ENCODE measurements at regions not wholly inside any gene's neighbourhood (a gene's known extent, or its start where the extent isn't known, plus 50 kb on each side); places are given as distances from the start of the nearest gene placed in this dataset.
"Not testable (repeated sequence)": the region's sequence is repeated elsewhere in the genome, so short reads cannot be mapped to it uniquely, and the experiment has no call there.

DNA sequence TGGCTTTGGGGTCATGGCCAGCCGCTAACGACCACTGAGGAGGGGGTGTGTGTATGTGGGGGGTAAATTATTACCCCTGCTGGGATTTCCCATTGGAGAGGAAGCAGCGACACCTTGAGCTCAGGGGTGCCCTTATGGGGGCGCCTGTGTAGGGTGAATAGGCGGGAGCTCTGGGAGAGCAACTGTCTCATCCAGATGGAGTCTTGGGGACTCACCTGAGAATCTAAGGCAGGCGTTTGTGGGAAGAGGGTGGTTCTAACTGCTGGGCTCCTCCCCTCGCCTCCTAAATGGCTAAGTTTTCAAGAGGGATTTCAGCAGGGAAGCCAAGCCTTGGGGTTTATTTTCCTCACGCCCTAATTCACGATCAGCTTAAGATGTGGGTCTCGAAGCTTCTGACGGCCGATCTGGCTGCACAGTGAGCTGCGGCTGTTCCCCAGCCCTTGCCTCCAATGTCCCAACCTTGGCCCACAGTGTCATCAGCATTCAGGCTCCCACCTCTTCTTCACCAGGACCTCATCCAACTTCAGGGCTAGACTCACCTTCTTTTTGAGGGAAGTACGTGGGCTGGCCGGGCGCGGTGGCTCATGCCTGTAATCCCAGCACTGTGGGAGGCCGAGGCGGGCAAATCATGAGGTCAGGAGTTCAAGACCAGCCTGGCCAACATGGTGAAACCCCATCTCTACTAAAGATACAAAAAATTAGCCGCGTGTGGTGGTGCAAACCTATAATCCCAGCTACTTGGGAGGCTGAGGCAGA is 136.9 kb upstream of the EEF2KMT start:
- DNase-seq, result no peak
- H3K4me3 Mint-ChIP-seq (ENCODE audit: unreplicated experiment), result no peak overlapping the region
- H3K27me3 Mint-ChIP-seq (ENCODE audit: unreplicated experiment), result peaks cover 6% of the 10 kb centered on the region
- TF ChIP-seq CTCF (IDR thresholded peaks at IDR 0.05; ENCODE audit: partially characterized antibody, unreplicated experiment), result no peak
- H3K4me1 Mint-ChIP-seq (ENCODE audit: low read depth, unreplicated experiment), result no peaks in the 10 kb centered on the region
- no peak overlapping the region for H3K27ac Mint-ChIP-seq (ENCODE audit: unreplicated experiment)
- no peaks in the 10 kb centered on the region for H3K36me3 Mint-ChIP-seq (ENCODE audit: unreplicated experiment)
- peaks cover 2% of the 10 kb centered on the region for H3K9me3 Mint-ChIP-seq (ENCODE audit: unreplicated experiment)

DNA sequence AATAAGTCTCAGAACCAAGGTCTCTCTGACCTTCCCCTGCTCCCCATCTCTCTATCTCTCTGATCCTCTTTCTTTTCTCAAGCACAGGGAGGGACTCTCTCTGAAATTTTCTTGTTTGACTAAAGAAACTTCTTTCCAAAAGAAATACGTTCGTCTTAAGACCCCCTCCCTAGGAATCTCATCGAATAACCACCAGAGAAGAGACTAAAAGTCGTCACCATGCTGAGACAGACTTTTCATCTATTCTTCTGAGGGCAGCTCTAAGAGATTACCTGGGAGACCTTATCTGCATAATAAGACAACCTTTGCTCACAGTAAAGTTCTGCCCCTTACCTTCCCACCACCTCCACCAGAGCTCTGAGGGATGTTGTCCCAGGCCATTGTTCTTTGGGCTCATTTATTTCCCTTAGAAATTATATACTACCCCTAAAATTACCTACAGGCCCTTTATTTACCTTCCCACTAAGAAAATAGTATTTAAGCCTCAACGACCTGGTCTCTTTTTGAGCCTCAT is 133.7 kb upstream of the EEF2KMT start:
- H3K27ac Mint-ChIP-seq (ENCODE audit: unreplicated experiment), result no peak overlapping the region
- H3K4me1 Mint-ChIP-seq (ENCODE audit: low read depth, unreplicated experiment), result no peaks in the 10 kb centered on the region
- H3K27me3 Mint-ChIP-seq (ENCODE audit: unreplicated experiment), result peaks cover 6% of the 10 kb centered on the region
- no peak for DNase-seq
- H3K4me3 Mint-ChIP-seq (ENCODE audit: unreplicated experiment), result no peak overlapping the region
- no peak for TF ChIP-seq CTCF (IDR thresholded peaks at IDR 0.05; ENCODE audit: partially characterized antibody, unreplicated experiment)
- H3K36me3 Mint-ChIP-seq (ENCODE audit: unreplicated experiment), result no peaks in the 10 kb centered on the region
- no peaks in the 10 kb centered on the region for H3K9me3 Mint-ChIP-seq (ENCODE audit: unreplicated experiment)

DNA sequence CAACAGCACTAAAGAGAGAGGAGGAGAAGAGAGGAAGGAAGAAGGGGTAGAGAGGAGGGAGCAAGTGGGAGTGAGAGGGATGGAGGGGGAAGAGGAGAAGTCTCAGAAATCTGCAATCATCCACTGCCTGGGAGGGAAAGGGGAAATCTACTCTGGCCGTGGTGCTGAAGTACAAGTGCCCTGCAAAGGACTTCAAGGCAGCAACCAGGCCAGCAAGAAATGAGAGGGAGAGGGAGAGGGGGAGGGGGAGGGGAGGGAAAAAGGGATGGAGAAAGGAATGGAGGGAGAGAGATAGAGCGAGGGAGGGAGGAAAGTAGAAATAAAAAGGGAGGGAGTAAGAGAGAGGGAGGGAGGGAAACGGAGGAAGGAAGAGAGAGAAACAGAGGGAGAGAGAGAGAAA is 130.8 kb upstream of the EEF2KMT start:
- Mint-ChIP-seq H3K27me3 (ENCODE audit: unreplicated experiment) (peaks cover 4% of the 10 kb centered on the region), H3K4me1 (ENCODE audit: low read depth, unreplicated experiment) (no peaks in the 10 kb centered on the region), H3K4me3 (ENCODE audit: unreplicated experiment) (no peak overlapping the region), H3K36me3 (ENCODE audit: unreplicated experiment) (no peaks in the 10 kb centered on the region), H3K9me3 (ENCODE audit: unreplicated experiment) (no peaks in the 10 kb centered on the region), H3K27ac (ENCODE audit: unreplicated experiment) (no peak overlapping the region)
- no peak for DNase-seq
- no peak for TF ChIP-seq CTCF (IDR thresholded peaks at IDR 0.05; ENCODE audit: partially characterized antibody, unreplicated experiment)

DNA sequence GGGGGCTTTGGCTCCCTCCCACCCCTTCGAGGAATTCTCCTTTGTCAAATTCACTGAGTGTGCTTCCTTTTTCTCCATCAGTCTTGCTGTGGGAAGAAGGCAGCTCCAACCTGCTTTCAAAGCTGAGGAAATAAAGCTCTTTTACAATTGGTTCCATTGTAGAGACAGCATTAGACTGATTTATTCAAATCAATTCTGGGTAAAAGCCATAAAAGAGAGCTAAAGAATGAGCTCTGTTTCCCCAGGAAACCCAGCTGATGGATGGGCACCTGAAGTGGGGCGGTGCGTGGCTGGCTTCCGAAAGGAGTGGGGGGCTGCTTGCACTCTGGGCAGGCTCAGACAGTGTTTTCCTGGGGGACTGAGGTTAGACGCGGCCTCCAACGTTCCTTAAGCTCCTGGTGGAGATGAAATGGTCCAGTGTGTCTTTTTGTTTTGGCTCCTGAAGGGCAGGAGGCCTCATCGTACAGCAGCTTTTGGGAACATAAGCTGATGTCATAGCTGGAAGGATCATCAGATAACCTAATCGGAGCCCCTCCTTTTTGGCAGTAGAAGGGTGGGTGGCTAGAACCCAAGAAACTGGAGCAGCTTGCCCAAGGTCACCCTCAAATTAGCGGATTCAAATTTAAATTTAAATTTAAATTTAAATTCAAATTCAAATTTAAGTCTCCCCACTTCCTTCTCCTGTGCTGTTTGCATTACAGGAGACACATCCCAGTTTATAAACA is 128.5 kb upstream of the EEF2KMT start:
- peaks cover 4% of the 10 kb centered on the region for H3K27me3 Mint-ChIP-seq (ENCODE audit: unreplicated experiment)
- no peaks in the 10 kb centered on the region for H3K36me3 Mint-ChIP-seq (ENCODE audit: unreplicated experiment)
- TF ChIP-seq CTCF (IDR thresholded peaks at IDR 0.05; ENCODE audit: partially characterized antibody, unreplicated experiment), result no peak
- no peaks in the 10 kb centered on the region for H3K9me3 Mint-ChIP-seq (ENCODE audit: unreplicated experiment)
- H3K4me1 Mint-ChIP-seq (ENCODE audit: low read depth, unreplicated experiment), result no peaks in the 10 kb centered on the region
- no peak for DNase-seq
- no peak overlapping the region for H3K27ac Mint-ChIP-seq (ENCODE audit: unreplicated experiment)
- H3K4me3 Mint-ChIP-seq (ENCODE audit: unreplicated experiment), result no peak overlapping the region

- no peaks in the 10 kb centered on the region for H3K9me3 Mint-ChIP-seq (ENCODE audit: unreplicated experiment)
- no peak for TF ChIP-seq CTCF (IDR thresholded peaks at IDR 0.05; ENCODE audit: partially characterized antibody, unreplicated experiment)
Measured at GRCh38 chr16:5222761-5223160, 125.2 kb upstream of the EEF2KMT start.

GRCh38 chr16:5221831-5222230 is 124.2 kb upstream of the EEF2KMT start:
- not testable (repeated sequence) for H3K4me3 Mint-ChIP-seq (ENCODE audit: unreplicated experiment); H3K27ac Mint-ChIP-seq (ENCODE audit: unreplicated experiment); H3K27me3 Mint-ChIP-seq (ENCODE audit: unreplicated experiment); H3K4me1 Mint-ChIP-seq (ENCODE audit: low read depth, unreplicated experiment); DNase-seq; H3K9me3 Mint-ChIP-seq (ENCODE audit: unreplicated experiment); H3K36me3 Mint-ChIP-seq (ENCODE audit: unreplicated experiment)

More at GRCh38 chr16:5222761-5223160, 125.2 kb upstream of the EEF2KMT start:
- Mint-ChIP-seq H3K27me3 (ENCODE audit: unreplicated experiment) (no peaks in the 10 kb centered on the region), H3K36me3 (ENCODE audit: unreplicated experiment) (no peaks in the 10 kb centered on the region), H3K27ac (ENCODE audit: unreplicated experiment) (no peak overlapping the region), H3K4me1 (ENCODE audit: low read depth, unreplicated experiment) (no peaks in the 10 kb centered on the region), H3K4me3 (ENCODE audit: unreplicated experiment) (no peak overlapping the region)
- no peak for DNase-seq

Data from glutamatergic neuron (in vitro differentiated cells).